ENCODE measurements at regions not wholly inside any gene's neighbourhood (a gene's known extent, or its start where the extent isn't known, plus 50 kb on each side); places are given as distances from the start of the nearest gene placed in this dataset.

DNA sequence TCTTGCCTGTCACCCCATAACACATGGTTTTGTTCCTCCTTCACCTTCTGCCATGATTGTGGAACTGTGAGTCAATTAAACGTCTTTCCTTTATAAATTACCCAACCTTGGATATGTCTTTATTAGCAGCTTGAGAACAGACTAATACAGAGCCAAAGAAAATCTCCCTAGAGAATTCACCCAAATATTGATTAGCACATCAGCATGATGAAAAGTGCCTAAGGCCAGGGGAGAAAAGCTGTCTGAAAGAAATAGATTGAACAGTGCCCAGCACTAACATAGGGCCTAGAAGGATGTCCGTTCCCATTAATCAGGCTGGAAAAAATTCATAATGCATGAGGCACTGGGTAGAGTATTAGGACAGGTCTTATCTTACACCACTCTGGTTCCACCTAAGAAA, 111.9 kb upstream of the CALN1 start:
- DNase-seq, result no peak

GRCh38 chr7:72504061-72504706, 92.0 kb upstream of the CALN1 start:
- DNase-seq, result no peak

DNA sequence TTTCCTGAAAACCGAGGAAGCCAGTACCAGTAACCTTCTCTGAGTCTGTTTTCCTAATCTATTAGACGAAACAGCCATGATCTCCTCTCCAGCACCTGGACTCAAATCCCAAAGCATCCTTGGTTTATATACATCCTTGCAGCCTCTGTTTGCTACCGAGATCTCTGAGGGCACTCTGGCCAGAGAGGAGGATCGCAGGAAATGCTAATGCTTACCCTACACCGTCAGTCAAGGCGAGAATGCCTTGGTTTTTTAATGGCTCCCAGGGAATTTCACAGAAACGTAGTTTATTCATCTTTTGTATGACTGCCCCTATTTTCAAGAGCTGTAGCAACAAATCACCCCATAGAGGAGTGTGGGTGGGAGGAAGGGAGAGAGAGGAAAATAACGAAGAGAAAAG, 91.5 kb upstream of the CALN1 start:
- DNase-seq, result no peak

DNA sequence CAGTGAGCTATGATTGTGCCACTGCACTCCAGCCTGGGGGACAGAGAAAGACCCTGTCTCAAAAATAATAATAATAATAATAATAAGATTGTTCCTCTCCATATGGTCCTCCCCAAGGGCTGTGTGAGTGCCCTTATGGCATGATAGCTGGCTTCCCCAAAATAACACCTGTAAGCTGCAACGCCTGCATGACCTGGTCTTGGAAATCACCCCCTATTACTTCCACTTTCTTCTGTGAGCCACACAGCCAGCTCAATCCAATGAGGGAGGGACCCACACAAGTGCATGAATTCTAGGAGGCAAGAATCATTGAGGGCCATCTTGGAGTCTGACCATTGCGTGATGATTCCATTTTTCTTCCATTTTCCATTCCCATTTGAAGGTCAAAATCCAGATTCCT, 82.7 kb upstream of the CALN1 start:
- no peak for DNase-seq

DNA sequence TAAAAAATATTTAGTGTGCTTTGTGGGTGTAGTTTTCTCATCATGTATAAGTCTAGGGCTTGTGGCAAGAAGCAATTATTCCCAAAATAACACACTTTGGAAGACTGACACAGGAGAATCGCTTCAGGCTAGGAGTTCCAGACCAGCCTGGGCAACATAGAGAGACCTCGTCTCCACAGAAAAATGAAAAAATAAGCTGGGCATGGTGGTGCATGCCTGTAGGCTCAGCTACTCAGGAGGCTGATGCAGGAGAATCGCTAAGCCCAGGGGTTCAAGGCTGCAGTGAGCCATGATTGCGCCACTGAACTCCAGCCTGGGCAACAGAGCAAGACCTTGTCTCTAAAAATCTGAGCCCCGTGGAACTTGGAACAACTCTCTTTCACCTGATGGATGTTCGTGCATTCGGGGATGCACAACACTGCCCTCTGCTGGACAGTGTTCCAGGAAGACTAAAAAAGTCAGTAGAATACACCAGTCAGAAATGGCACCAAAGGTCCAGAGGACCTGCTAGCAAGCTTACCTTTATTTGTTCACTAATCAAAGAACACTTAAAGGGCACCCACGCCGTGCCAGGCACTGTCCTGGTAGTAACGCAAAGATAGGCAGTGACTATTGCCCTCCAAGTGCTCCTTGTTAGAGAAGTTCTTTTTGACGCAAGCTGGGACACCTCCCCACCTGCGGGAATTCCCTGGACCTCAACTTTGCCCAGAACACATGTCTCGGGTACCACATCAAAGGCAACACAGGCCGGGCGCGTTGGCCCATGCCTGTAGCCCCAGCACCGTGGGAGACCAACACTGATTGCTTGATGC, 81.9 kb upstream of the CALN1 start:
- DNase-seq, result peak; percentile 13 to 14

DNA sequence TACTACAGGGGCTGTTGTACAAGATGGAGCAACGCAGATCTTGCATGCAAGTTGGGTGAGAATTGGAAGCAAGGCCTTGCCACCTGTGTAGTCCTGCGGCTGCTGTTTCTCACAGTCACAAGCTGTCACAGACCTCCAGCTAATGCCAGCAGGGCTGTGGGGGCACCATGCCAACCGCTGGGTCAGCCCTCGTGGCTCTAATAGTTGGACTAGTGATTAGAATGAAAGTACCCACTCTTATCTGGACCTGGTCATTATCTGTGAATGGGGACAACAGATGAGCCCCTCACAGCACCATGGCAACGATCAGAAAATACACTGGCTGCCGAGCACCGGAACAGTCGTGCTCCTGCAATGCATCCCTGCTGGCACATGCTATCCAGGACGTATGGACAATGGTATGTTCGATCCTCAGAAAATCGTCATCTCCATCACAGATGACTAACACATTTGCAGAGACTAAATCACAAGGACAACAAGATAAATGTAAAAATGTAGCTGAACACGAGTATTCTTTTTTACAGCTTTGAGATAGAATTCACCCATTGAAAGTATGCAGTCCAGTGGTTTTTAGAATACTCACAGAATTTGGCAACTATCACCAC, 80.4 kb upstream of the CALN1 start:
- DNase-seq, result no peak

DNA sequence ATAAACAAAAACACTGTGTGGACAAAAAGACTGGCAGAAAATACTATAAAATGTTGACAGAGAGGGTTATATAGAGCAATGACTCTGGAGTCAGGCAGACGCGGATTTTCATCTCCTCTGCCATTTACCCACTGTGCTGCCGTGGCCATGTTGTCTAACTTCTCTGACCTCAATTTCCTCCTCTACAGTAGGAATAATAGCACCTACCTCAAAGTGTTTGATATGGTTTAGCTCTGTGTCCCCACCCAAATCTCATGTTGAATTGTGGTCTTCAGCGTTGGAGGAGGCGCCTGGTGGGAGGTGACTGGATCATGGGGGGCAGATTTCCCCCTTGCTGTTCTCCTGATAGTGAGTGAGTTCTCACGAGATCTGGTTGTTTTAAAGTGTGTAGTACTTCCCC, 78.2 kb upstream of the CALN1 start:
- DNase-seq, result no peak

DNA sequence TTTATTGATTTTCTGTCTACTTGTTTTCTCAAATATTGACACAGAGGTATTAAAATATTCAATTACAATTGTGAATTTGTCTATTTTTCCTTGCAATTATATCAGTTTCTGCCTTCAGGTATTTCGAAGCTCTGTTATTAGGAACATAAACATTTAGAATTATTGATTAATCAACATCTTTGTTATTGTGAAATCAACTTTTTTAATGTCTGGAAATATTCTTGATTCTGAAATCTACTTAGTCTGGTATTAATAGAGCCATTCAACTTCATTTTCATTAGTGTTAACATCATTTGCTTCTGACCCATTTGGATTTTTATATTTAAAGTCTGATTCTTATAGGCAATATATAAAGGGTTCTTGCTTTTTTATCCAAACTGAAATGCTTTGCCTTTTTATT, 69.8 kb upstream of the CALN1 start:
- no peak for DNase-seq

- DNase-seq, result no peak
These were observed 64.6 kb upstream of the CALN1 start for GRCh38 chr7:72476608-72477305.

DNA sequence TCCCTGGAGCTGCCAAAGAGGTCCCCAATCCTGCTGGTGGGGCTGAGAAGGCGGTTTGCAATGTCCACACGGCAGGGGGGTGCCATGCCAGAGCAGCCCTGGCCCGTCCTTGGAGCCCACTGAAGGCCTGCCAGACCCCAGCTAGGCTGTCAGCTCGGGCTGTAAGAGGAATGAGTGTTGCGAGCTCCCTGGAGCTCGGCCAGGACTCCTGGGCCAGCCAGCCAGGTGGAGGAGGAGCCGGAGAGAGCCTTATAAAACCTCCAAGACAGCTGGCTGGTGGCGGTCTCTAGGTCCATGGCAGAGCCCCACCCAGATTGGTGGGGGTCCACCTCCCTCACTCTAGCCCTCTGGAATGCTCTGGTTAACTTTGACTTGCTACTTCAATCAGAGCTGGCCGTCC, 55.1 kb upstream of the CALN1 start:
- DNase-seq, result no peak

GRCh38 chr7:72466797-72467196, 54.7 kb upstream of the CALN1 start:
- DNase-seq, result no peak

DNA sequence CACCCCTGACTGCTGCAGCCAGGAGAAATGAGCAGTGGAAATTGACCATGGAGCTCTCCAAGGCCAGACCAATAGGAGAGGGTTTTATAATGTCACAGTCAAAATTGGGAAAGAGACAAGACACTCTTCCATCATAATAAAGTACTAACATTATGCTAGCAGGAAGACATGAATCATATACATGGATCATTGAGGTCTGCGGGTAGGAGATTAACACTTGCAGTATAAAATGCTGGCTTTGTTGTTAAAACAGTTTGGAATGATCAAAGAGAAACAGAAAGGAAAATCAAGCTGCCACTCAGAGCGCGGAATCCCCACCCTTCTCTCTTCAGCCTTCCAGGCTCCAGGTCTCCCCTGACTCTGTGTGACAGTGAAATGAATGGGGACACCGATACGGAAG, 53.4 kb upstream of the CALN1 start:
- DNase-seq, result no peak

DNA sequence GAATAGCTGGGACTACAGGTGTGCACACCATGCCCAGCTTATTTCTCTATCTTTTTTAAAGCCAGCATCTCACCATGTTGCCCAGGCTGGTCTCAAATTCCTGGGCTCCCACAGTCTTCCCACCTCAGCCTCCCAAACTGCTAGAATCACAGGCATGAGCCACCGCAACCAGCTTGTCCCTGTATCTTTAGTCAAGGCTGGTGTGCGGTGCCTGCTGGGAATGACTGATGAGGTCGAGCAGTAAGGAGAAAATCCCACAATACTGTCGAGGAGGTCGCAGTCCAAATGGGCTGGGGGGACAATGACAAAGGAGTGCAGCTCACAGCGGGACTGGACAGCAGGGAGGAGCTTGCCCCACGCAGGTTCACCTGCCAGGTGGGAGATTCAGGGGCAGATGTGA, 50.2 kb upstream of the CALN1 start:
- no peak for DNase-seq

Data from activated CD4-positive, alpha-beta T cell treated with anti-CD3 and anti-CD28 coated beads, Interleukin-2, amount 50 U/mL, for 4 hours (primary cell).